HEK293T (cell line): ENCODE measurements at regions not wholly inside any gene's neighbourhood (a gene's known extent, or its start where the extent isn't known, plus 50 kb on each side); places are given as distances from the start of the nearest gene placed in this dataset.

Source experiments
- ARNT ChIP-seq: fragments of 450-650 bp; IDR thresholded peaks from 2 replicates; pipeline ENCODE4 v1.6.1; 2017; ENCODE audit warnings: mild to moderate bottlenecking
- BHLHE40 ChIP-seq: fragments of 450-650 bp; IDR thresholded peaks from 2 replicates; pipeline ENCODE4 v1.6.1; 2016; ENCODE audit warnings: mild to moderate bottlenecking, moderate library complexity, borderline replicate concordance
- ELF4 ChIP-seq: fragments of 450-650 bp; IDR thresholded peaks from 2 replicates; pipeline ENCODE4 v1.6.1; 2017; ENCODE audit warnings: antibody characterized with exemption
- FOXA1 ChIP-seq: fragments of 450-650 bp; IDR thresholded peaks from 2 replicates; pipeline ENCODE4 v1.6.1; 2016; ENCODE audit warnings: mild to moderate bottlenecking
- HDGF ChIP-seq: fragments of 450-650 bp; IDR thresholded peaks from 2 replicates; pipeline ENCODE4 v1.6.1; 2017; ENCODE audit warnings: antibody characterized with exemption, borderline replicate concordance
- L3MBTL2 ChIP-seq: fragments of 450-650 bp; conservative IDR thresholded peaks from 2 replicates; pipeline ENCODE4 v1.6.1; 2016; ENCODE audit warnings: mild to moderate bottlenecking
- NFRKB ChIP-seq: fragments of 450-650 bp; IDR thresholded peaks from 2 replicates; pipeline ENCODE4 v1.6.1; 2016; ENCODE audit warnings: mild to moderate bottlenecking, moderate library complexity
- SP1 ChIP-seq: fragments of 450-650 bp; IDR thresholded peaks from 2 replicates; pipeline ENCODE4 v1.6.1; 2017
- SUZ12 ChIP-seq: fragments of 450-650 bp; IDR thresholded peaks from 2 replicates; pipeline ENCODE4 v1.6.1; 2016; ENCODE audit warnings: mild to moderate bottlenecking
- TARDBP ChIP-seq: fragments of 450-650 bp; IDR thresholded peaks from 2 replicates; pipeline ENCODE4 v1.6.1; 2016
- ZNF384 ChIP-seq: fragments of 450-650 bp; IDR thresholded peaks from 2 replicates; pipeline ENCODE4 v1.6.1; 2016

DNA sequence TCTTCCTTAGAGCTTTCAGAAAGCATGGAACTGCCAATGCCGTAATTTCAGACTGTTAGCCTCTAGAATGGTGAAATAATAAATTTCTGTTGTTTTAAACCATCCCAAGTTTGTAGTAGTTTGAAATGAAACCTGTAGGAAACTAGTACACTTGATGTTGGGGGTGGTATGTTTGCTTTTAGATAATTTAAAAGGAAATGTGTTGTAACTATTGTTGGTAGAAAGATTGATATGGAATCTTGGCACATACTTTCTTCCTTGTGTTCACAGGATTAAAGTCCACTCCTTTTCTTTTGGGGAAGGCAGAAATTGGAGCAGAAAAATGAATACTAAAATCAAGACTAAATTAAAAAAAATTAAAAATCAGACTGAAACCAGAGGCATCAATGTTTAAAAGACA lies 66.0 kb upstream of the ARRDC3 start:
- TF ChIP-seq TARDBP (no peak), NFRKB (no peak), L3MBTL2 (no peak), SP1 (no peak), ZNF384 (no peak), FOXA1 (no peak), ARNT (no peak), BHLHE40 (no peak), SUZ12 (no peak), ELF4 (no peak), HDGF (no peak)
